SK-N-SH treated with all-trans-retinoic acid at 6 μM for 48 hours (cell line): ENCODE measurements at regions not wholly inside any gene's neighbourhood (a gene's known extent, or its start where the extent isn't known, plus 50 kb on each side); places are given as distances from the start of the nearest gene placed in this dataset.

Experiments used
- ATAC-seq: fragments of 200-7000 bp; cut with Tn5 transposase; 3 replicates; pipeline ENCODE4 v1.9.1; 2020; ENCODE audit warnings: mild to moderate bottlenecking, moderate library complexity
- ARNTL ChIP-seq: fragments of 450-650 bp; formaldehyde crosslinking; IDR thresholded peaks from 2 replicates; pipeline ENCODE4 v1.5.0; 2020; ENCODE audit warnings: low read depth, mild to moderate bottlenecking, moderate library complexity, borderline replicate concordance
- BACH2 ChIP-seq: fragments of 250-450 bp; sonication (Bioruptor Pico); IDR thresholded peaks from 2 replicates; pipeline ENCODE4 v1.9.0; 2021; ENCODE audit warnings: mild to moderate bottlenecking, borderline replicate concordance
- CREB5 ChIP-seq: fragments of 250-450 bp; sonication (Bioruptor Pico); IDR thresholded peaks from 2 replicates; pipeline ENCODE4 v1.5.1; 2020; ENCODE audit warnings: low read depth, mild to moderate bottlenecking, moderate library complexity
- CSDC2 ChIP-seq: fragments of 250-450 bp; sonication (Bioruptor Pico); IDR thresholded peaks from 2 replicates; pipeline ENCODE4 v1.5.0; 2020; ENCODE audit warnings: mild to moderate bottlenecking, moderate library complexity
- CSRNP3 ChIP-seq: fragments of 250-450 bp; sonication (Bioruptor Pico); IDR thresholded peaks from 2 replicates; pipeline ENCODE4 v1.5.1; 2021; ENCODE audit warnings: mild to moderate bottlenecking, moderate library complexity
- GLIS3 ChIP-seq: fragments of 250-450 bp; sonication (Bioruptor Pico); IDR thresholded peaks from 2 replicates; pipeline ENCODE4 v1.5.0; 2020; ENCODE audit warnings: mild to moderate bottlenecking, moderate library complexity
- ISL1 ChIP-seq: fragments of 250-450 bp; sonication (Bioruptor Pico); IDR thresholded peaks from 2 replicates; pipeline ENCODE4 v2.1.2; 2022; ENCODE audit warnings: mild to moderate bottlenecking, moderate library complexity
- OSR1 ChIP-seq: fragments of 250-450 bp; sonication (Bioruptor Pico); IDR thresholded peaks from 2 replicates; pipeline ENCODE4 v1.8.0; 2022; ENCODE audit warnings: moderate library complexity, mild to moderate bottlenecking, inconsistent platforms
- PATZ1 ChIP-seq: fragments of 250-450 bp; sonication (Bioruptor Pico); IDR thresholded peaks from 2 replicates; pipeline ENCODE4 v1.8.0; 2020; ENCODE audit warnings: mild to moderate bottlenecking, moderate library complexity, borderline replicate concordance
- POU6F1 ChIP-seq: fragments of 250-450 bp; sonication (Bioruptor Pico); IDR thresholded peaks from 2 replicates; pipeline ENCODE4 v1.8.0; 2021; ENCODE audit warnings: low read depth, mild to moderate bottlenecking, moderate library complexity, borderline replicate concordance
- PPARA ChIP-seq: fragments of 250-450 bp; sonication (Bioruptor Pico); IDR thresholded peaks from 2 replicates; pipeline ENCODE4 v1.5.0; 2020; ENCODE audit warnings: mild to moderate bottlenecking, borderline replicate concordance
- RARB ChIP-seq: fragments of 250-450 bp; sonication (Bioruptor Pico); IDR thresholded peaks from 2 replicates; pipeline ENCODE4 v1.8.0; 2021; ENCODE audit warnings: mild to moderate bottlenecking, moderate library complexity
- SNAI2 ChIP-seq: fragments of 250-450 bp; sonication (Bioruptor Pico); IDR thresholded peaks from 2 replicates; pipeline ENCODE4 v1.5.0; 2020; ENCODE audit warnings: mild to moderate bottlenecking, moderate library complexity
- TOX ChIP-seq: fragments of 250-450 bp; sonication (Bioruptor Pico); IDR thresholded peaks from 2 replicates; pipeline ENCODE4 v1.8.0; 2021; ENCODE audit warnings: mild to moderate bottlenecking, moderate library complexity, borderline replicate concordance
- TSHZ2 ChIP-seq: fragments of 250-450 bp; sonication (Bioruptor Pico); IDR thresholded peaks from 2 replicates; pipeline ENCODE4 v1.5.0; 2020; ENCODE audit warnings: mild to moderate bottlenecking, moderate library complexity
- ZC3H10 ChIP-seq: fragments of 250-450 bp; sonication (Bioruptor Pico); IDR thresholded peaks from 2 replicates; pipeline ENCODE4 v1.5.1; 2021; ENCODE audit warnings: mild to moderate bottlenecking, moderate library complexity
- ZFP3 ChIP-seq: fragments of 250-450 bp; sonication (Bioruptor Pico); IDR thresholded peaks from 2 replicates; pipeline ENCODE4 v1.5.0; 2020; ENCODE audit warnings: mild to moderate bottlenecking, moderate library complexity
- ZFP30 ChIP-seq: fragments of 450-650 bp; formaldehyde crosslinking; IDR thresholded peaks from 2 replicates; pipeline ENCODE4 v1.5.0; 2022; ENCODE audit warnings: mild to moderate bottlenecking, moderate library complexity
- ZNF565 ChIP-seq: fragments of 450-650 bp; formaldehyde crosslinking; conservative IDR thresholded peaks from 2 replicates; pipeline ENCODE4 v1.5.0; 2020; ENCODE audit warnings: low read depth, mild to moderate bottlenecking, moderate library complexity
- ZNF70 ChIP-seq: fragments of 450-650 bp; formaldehyde crosslinking; IDR thresholded peaks from 2 replicates; pipeline ENCODE4 v1.5.0; 2020; ENCODE audit warnings: mild to moderate bottlenecking, moderate library complexity
- ZNF8 ChIP-seq: fragments of 450-650 bp; formaldehyde crosslinking; IDR thresholded peaks from 2 replicates; pipeline ENCODE4 v1.5.0; 2020; ENCODE audit warnings: mild to moderate bottlenecking, moderate library complexity

- no peak for ATAC-seq
- TF ChIP-seq TOX (CRISPR knock-in tag) (no peak), ZNF70 (CRISPR knock-in tag) (no peak), ZFP30 (no peak), ISL1 (no peak), BACH2 (CRISPR knock-in tag) (no peak), CSDC2 (CRISPR knock-in tag) (no peak), ZFP3 (no peak), CSRNP3 (CRISPR knock-in tag) (no peak), GLIS3 (CRISPR knock-in tag) (no peak), PPARA (CRISPR knock-in tag) (no peak), RARB (CRISPR knock-in tag) (no peak), POU6F1 (CRISPR knock-in tag) (no peak), PATZ1 (CRISPR knock-in tag) (no peak), OSR1 (CRISPR knock-in tag) (no peak), ZNF8 (CRISPR knock-in tag) (no peak), ARNTL (CRISPR knock-in tag) (no peak), SNAI2 (CRISPR knock-in tag) (no peak), ZC3H10 (CRISPR knock-in tag) (no peak)
- TF ChIP-seq, all 23 proteins: peak for 0
Observed at GRCh38 chr9:74218385-74219063, 278.6 kb upstream of the RORB start.

- TF ChIP-seq TSHZ2 (CRISPR knock-in tag) (no peak), PPARA (CRISPR knock-in tag) (no peak), CSRNP3 (CRISPR knock-in tag) (no peak), GLIS3 (CRISPR knock-in tag) (no peak), ISL1 (no peak)
- no peak for ATAC-seq
Observed at GRCh38 chr9:74220327-74220726, 276.8 kb upstream of the RORB start.

- no peak for ATAC-seq
- no peak for TF ChIP-seq ISL1
- no peak for TF ChIP-seq PATZ1 (CRISPR knock-in tag)
- no peak for TF ChIP-seq ZNF565
- TF ChIP-seq OSR1 (CRISPR knock-in tag): no peak
- TF ChIP-seq CSDC2 (CRISPR knock-in tag): no peak
- TF ChIP-seq PPARA (CRISPR knock-in tag): no peak
- TF ChIP-seq POU6F1 (CRISPR knock-in tag): no peak
- no peak for TF ChIP-seq ZFP30
- no peak for TF ChIP-seq TOX (CRISPR knock-in tag)
- TF ChIP-seq BACH2 (CRISPR knock-in tag): no peak
- TF ChIP-seq ZFP3: no peak
- TF ChIP-seq ZNF8 (CRISPR knock-in tag): no peak
- no peak for TF ChIP-seq ZC3H10 (CRISPR knock-in tag)
- TF ChIP-seq GLIS3 (CRISPR knock-in tag): no peak
- no peak for TF ChIP-seq ZNF70 (CRISPR knock-in tag)
- no peak for TF ChIP-seq RARB (CRISPR knock-in tag)
- no peak for TF ChIP-seq CREB5
Observed at GRCh38 chr9:74236857-74237256, 260.3 kb upstream of the RORB start.
